C1 segment of cervical spinal cord (tissue), 14 donors: ENCODE measurements at regions not wholly inside any gene's neighbourhood (a gene's known extent, or its start where the extent isn't known, plus 50 kb on each side); places are given as distances from the start of the nearest gene placed in this dataset.
"Not testable (repeated sequence)": the region's sequence is repeated elsewhere in the genome, so short reads cannot be mapped to it uniquely, and the experiment has no call there.

Experiments
- DNase-seq, 14 donors: peaks; one replicate each; lab custom pipeline; 2025; lab: John Stamatoyannopoulos, UW

GRCh38 chr11:22065472-22065871, 127.4 kb upstream of the ANO5 start:
- no peak for DNase-seq

- no peak for DNase-seq
Measured at GRCh38 chr11:22069844-22070243, 123.0 kb upstream of the ANO5 start.

- DNase-seq, result no peak
Measured at GRCh38 chr11:22076271-22076930, 116.5 kb upstream of the ANO5 start.

- DNase-seq, result no peak
Measured at GRCh38 chr11:22078063-22078462, 114.8 kb upstream of the ANO5 start.

GRCh38 chr11:22079133-22079872, 113.6 kb upstream of the ANO5 start:
- DNase-seq, result peak in 2 of 14 donors; percentile 2 to 89

GRCh38 chr11:22082178-22082577, 110.7 kb upstream of the ANO5 start:
- no peak for DNase-seq

GRCh38 chr11:22082788-22083187, 110.1 kb upstream of the ANO5 start:
- DNase-seq, result no peak

GRCh38 chr11:22084056-22084455, 108.8 kb upstream of the ANO5 start:
- DNase-seq, result no peak

- DNase-seq, result no peak
Measured at GRCh38 chr11:22084564-22084963, 108.3 kb upstream of the ANO5 start.

- no peak for DNase-seq
Measured at GRCh38 chr11:22089609-22090008, 103.3 kb upstream of the ANO5 start.

- DNase-seq, result no peak
Measured at GRCh38 chr11:22106566-22106965, 86.3 kb upstream of the ANO5 start.

- DNase-seq, result no peak
Measured at GRCh38 chr11:22115470-22116029, 77.3 kb upstream of the ANO5 start.

GRCh38 chr11:22127981-22128380, 64.9 kb upstream of the ANO5 start:
- not testable (repeated sequence) for DNase-seq

- DNase-seq, result peak in 1 of 14 donors; percentile 1
Measured at GRCh38 chr11:22130462-22131053, 62.3 kb upstream of the ANO5 start.

- no peak for DNase-seq
Measured at GRCh38 chr11:22133776-22134175, 59.1 kb upstream of the ANO5 start.

GRCh38 chr11:22138264-22138663, 54.6 kb upstream of the ANO5 start:
- no peak for DNase-seq
